ENCODE measurements at regions not wholly inside any gene's neighbourhood (a gene's known extent, or its start where the extent isn't known, plus 50 kb on each side); places are given as distances from the start of the nearest gene placed in this dataset.

DNA sequence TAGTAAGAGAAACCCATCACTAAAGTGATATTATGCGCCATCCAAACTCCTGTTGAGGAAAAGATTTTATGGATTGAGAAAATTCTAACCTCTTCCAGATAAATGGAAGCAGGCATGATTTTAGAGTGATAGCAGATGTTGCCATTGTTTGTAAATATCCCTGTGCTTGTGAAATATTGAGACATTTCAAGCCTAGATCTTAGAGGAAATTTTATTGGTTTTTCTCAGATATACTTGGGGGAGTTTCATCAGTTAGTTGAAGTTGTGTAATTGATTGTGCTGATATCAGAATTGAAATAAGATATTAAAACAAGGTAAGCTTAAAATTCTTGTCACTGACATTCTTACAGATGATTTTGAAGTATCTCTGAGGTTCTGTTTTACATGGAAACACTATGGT is 390.9 kb upstream of the FANCL start:
- BruUV-seq (replicated peaks), result no TSS peak
- H3K9me3 ChIP-seq (replicated peaks; ENCODE audit: control insufficient read depth, insufficient read depth, low read length), result no peaks in the 10 kb centered on the region
- no peak overlapping the region for H3K27ac ChIP-seq (ENCODE audit: control insufficient read depth, insufficient read depth)
- no peaks in the 10 kb centered on the region for H3K79me2 ChIP-seq (ENCODE audit: control insufficient read depth, insufficient read depth, low read length)
- H3K4me1 ChIP-seq (ENCODE audit: control insufficient read depth, insufficient read depth, low read length), result no peaks in the 10 kb centered on the region
- H3K9ac ChIP-seq (ENCODE audit: control insufficient read depth, insufficient read depth, low read length), result no peak overlapping the region
- no peaks in the 10 kb centered on the region for H3K27me3 ChIP-seq (replicated peaks in 1 of 2; ENCODE audit: control insufficient read depth in 2 of 2, insufficient read depth in 2 of 2, low read length in 1 of 2)
- DNase-seq (ENCODE audit: low read depth, low spot score) (no peak), ATAC-seq (no peak), FAIRE-seq (no peak)
- intact Hi-C loops (cut with micrococcal nuclease; ENCODE audit: unreplicated experiment) (no loop called here), in situ Hi-C loops (cut with MboI) (no loop called here)
- POLR2A ChIA-PET, result no interaction called here
- H4K20me1 ChIP-seq (ENCODE audit: control insufficient read depth, insufficient read depth), result no peaks in the 10 kb centered on the region
- SMC1A ChIA-PET (ENCODE audit: uncharacterized antibody, unreplicated experiment), result no interaction called here
- H3K4me2 ChIP-seq (ENCODE audit: control insufficient read depth, insufficient read depth), result no peak overlapping the region
- no peak overlapping the region for H2AFZ ChIP-seq (ENCODE audit: control insufficient read depth, low read depth, low read length)
- H3K4me3 ChIP-seq, result no peak overlapping the region
- CTCF ChIA-PET, result no interaction called here
- WGBS (ENCODE audit: insufficient coverage, insufficient replicate concordance, low lambda C conversion rate, missing lambda C conversion rate), result 4% methylated on average over 1 of the region's 1 CpG
- RAD21 ChIA-PET (ENCODE audit: unreplicated experiment), result no interaction called here
- H3K36me3 ChIP-seq (ENCODE audit: control insufficient read depth in 2 of 2, insufficient read depth in 2 of 2, low read length in 1 of 2), result no peaks in the 10 kb centered on the region
- TF ChIP-seq, protein P1, sequence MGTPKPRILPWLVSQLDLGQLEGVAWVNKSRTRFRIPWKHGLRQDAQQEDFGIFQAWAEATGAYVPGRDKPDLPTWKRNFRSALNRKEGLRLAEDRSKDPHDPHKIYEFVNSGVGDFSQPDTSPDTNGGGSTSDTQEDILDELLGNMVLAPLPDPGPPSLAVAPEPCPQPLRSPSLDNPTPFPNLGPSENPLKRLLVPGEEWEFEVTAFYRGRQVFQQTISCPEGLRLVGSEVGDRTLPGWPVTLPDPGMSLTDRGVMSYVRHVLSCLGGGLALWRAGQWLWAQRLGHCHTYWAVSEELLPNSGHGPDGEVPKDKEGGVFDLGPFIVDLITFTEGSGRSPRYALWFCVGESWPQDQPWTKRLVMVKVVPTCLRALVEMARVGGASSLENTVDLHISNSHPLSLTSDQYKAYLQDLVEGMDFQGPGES (IDR thresholded peaks at IDR 0.05), result no peak
- TF ChIP-seq CBX3 (IDR thresholded peaks at IDR 0.05; ENCODE audit: borderline replicate concordance, low read depth) (no peak), STAT3 (IDR thresholded peaks at IDR 0.05; ENCODE audit: low read depth, low read length) (no peak), ZNF274 (IDR thresholded peaks at IDR 0.05; ENCODE audit: insufficient read depth, insufficient read length) (no peak), ESRRA (IDR thresholded peaks at IDR 0.05; ENCODE audit: low read length) (no peak), SMC3 (IDR thresholded peaks at IDR 0.05; ENCODE audit: borderline replicate concordance, low read length) (no peak), NR2C1 (IDR thresholded peaks at IDR 0.05) (no peak), CHD1 (IDR thresholded peaks at IDR 0.05; ENCODE audit: low read depth, low read length) (no peak)

DNA sequence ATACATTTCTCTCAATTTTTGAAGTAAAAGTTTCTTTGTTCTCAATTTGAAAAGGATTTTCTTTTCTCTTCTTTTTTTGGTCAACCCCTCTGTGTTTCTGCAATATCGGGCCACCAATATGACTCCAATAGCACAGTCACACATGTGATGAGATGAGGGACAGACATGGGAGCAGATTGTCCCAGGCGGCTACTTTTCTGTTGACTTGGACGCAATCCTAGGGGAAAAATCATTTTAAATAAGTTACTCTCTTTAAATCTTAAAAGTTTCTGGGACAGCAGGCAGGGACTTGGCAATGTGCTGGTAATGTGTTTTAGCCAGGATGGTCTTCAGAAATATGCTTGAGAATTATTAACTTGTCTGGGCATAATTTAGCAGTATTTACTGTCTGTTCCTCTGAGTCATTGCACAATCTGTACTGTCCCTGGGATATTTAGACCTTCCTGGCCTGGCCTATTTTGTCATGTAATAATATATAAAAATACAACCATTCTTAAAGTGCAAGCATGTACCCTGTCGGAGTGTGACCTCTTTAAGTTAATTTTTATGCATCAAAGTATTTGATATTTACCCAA is 388.5 kb upstream of the FANCL start:
- CTCF ChIA-PET, result no interaction called here
- ATAC-seq (no peak), FAIRE-seq (no peak), DNase-seq (ENCODE audit: low read depth, low spot score) (no peak)
- POLR2A ChIA-PET, result no interaction called here
- RAD21 ChIA-PET (ENCODE audit: unreplicated experiment), result no interaction called here
- Histone ChIP-seq H2AFZ (ENCODE audit: control insufficient read depth, low read depth, low read length) (no peak overlapping the region), H3K79me2 (ENCODE audit: control insufficient read depth, insufficient read depth, low read length) (no peaks in the 10 kb centered on the region), H3K9ac (ENCODE audit: control insufficient read depth, insufficient read depth, low read length) (no peak overlapping the region), H3K9me3 (replicated peaks; ENCODE audit: control insufficient read depth, insufficient read depth, low read length) (no peaks in the 10 kb centered on the region), H4K20me1 (ENCODE audit: control insufficient read depth, insufficient read depth) (no peaks in the 10 kb centered on the region), H3K4me3 (no peak overlapping the region), H3K27me3 (replicated peaks in 1 of 2; ENCODE audit: control insufficient read depth in 2 of 2, insufficient read depth in 2 of 2, low read length in 1 of 2) (no peaks in the 10 kb centered on the region), H3K36me3 (ENCODE audit: control insufficient read depth in 2 of 2, insufficient read depth in 2 of 2, low read length in 1 of 2) (no peaks in the 10 kb centered on the region), H3K4me1 (ENCODE audit: control insufficient read depth, insufficient read depth, low read length) (no peaks in the 10 kb centered on the region), H3K4me2 (ENCODE audit: control insufficient read depth, insufficient read depth) (no peak overlapping the region), H3K27ac (ENCODE audit: control insufficient read depth, insufficient read depth) (no peak overlapping the region)
- no TSS peak for BruUV-seq (replicated peaks)
- in situ Hi-C loops (cut with MboI), result no loop called here
- intact Hi-C loops (cut with micrococcal nuclease; ENCODE audit: unreplicated experiment), result no loop called here
- WGBS (ENCODE audit: insufficient coverage, insufficient replicate concordance, low lambda C conversion rate, missing lambda C conversion rate), result 50% methylated on average over 4 of the region's 4 CpGs
- SMC1A ChIA-PET (ENCODE audit: uncharacterized antibody, unreplicated experiment), result no interaction called here
- TF ChIP-seq POLR2AphosphoS2 (IDR thresholded peaks at IDR 0.05; ENCODE audit: low read depth, low read length), result no peak
- no peak for TF ChIP-seq RBBP5 (conservative IDR thresholded peaks at IDR 0.05)
- TF ChIP-seq MTA3 (IDR thresholded peaks at IDR 0.05; ENCODE audit: borderline replicate concordance, low read length), result no peak
- no peak for TF ChIP-seq HDGF (IDR thresholded peaks at IDR 0.05)
- TF ChIP-seq KAT2A (conservative IDR thresholded peaks at IDR 0.05; ENCODE audit: control insufficient read depth, low read depth, low read length), result no peak
- TF ChIP-seq, protein P2, sequence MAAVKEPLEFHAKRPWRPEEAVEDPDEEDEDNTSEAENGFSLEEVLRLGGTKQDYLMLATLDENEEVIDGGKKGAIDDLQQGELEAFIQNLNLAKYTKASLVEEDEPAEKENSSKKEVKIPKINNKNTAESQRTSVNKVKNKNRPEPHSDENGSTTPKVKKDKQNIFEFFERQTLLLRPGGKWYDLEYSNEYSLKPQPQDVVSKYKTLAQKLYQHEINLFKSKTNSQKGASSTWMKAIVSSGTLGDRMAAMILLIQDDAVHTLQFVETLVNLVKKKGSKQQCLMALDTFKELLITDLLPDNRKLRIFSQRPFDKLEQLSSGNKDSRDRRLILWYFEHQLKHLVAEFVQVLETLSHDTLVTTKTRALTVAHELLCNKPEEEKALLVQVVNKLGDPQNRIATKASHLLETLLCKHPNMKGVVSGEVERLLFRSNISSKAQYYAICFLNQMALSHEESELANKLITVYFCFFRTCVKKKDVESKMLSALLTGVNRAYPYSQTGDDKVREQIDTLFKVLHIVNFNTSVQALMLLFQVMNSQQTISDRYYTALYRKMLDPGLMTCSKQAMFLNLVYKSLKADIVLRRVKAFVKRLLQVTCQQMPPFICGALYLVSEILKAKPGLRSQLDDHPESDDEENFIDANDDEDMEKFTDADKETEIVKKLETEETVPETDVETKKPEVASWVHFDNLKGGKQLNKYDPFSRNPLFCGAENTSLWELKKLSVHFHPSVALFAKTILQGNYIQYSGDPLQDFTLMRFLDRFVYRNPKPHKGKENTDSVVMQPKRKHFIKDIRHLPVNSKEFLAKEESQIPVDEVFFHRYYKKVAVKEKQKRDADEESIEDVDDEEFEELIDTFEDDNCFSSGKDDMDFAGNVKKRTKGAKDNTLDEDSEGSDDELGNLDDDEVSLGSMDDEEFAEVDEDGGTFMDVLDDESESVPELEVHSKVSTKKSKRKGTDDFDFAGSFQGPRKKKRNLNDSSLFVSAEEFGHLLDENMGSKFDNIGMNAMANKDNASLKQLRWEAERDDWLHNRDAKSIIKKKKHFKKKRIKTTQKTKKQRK (IDR thresholded peaks at IDR 0.05; ENCODE audit: low read depth, low read length), result no peak
- TF ChIP-seq POU2F2 (IDR thresholded peaks at IDR 0.05; ENCODE audit: borderline replicate concordance, low read depth, low read length), result no peak
- no peak for TF ChIP-seq SMARCA5 (IDR thresholded peaks at IDR 0.05)
- TF ChIP-seq IKZF1 (conservative IDR thresholded peaks at IDR 0.05), result no peak
- TF ChIP-seq ASH2L (IDR thresholded peaks at IDR 0.05; ENCODE audit: borderline replicate concordance, low read depth), result no peak

All from GM12878 (cell line).